Fibroblast of pulmonary artery (primary cell): ENCODE measurements at regions not wholly inside any gene's neighbourhood (a gene's known extent, or its start where the extent isn't known, plus 50 kb on each side); places are given as distances from the start of the nearest gene placed in this dataset.
A peak's percentile ranks its signal among the peaks of the same experiment; 100 is the strongest.

Experiments used
- DNase-seq: peaks from one replicate; pipeline ENCODE4 v3.0.0-alpha.2; 2010; ENCODE audit warnings: low read depth
- H3K4me3 ChIP-seq: replicated peaks from 2 replicates; pipeline ENCODE4 v1.5.1; 2011; ENCODE audit warnings: low read depth, mild to moderate bottlenecking, control low read depth, low read length, moderate library complexity
- TF ChIP-seq, protein P1 (sequence below): IDR thresholded peaks from 2 replicates; pipeline ENCODE4 v1.5.1; 2011; ENCODE audit warnings: mild to moderate bottlenecking, control low read depth, low read length, inconsistent platforms; ENCODE audit errors: missing control alignments

DNA sequence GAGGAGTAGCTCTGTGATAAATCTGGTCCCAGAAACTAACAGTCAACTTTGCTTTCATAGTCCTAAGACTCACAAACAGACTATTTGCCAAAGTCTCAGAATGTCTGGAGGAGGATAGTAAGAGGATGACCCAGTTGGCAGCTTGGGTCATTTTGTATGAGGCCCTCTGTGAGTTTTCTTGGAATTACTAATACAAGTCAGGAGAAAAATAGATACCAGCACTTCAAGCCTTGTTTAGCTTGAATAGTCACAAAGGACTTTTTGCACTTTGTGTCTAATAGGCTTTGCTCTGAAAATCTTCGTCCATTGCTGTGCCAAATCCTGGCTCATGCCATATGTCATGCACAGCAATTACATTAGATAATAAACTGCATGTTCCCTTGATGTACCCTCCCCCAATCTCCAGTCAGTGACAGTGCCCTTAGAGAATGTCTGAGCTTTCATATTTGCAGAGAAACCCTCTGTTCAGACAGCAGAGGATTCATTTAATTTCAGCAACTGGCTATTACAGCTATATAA lies 612.8 kb downstream of the CSNK1G3 start:
- H3K4me3 ChIP-seq: no peak overlapping the region
- peak; percentile 2 for DNase-seq
- TF ChIP-seq, protein P1, sequence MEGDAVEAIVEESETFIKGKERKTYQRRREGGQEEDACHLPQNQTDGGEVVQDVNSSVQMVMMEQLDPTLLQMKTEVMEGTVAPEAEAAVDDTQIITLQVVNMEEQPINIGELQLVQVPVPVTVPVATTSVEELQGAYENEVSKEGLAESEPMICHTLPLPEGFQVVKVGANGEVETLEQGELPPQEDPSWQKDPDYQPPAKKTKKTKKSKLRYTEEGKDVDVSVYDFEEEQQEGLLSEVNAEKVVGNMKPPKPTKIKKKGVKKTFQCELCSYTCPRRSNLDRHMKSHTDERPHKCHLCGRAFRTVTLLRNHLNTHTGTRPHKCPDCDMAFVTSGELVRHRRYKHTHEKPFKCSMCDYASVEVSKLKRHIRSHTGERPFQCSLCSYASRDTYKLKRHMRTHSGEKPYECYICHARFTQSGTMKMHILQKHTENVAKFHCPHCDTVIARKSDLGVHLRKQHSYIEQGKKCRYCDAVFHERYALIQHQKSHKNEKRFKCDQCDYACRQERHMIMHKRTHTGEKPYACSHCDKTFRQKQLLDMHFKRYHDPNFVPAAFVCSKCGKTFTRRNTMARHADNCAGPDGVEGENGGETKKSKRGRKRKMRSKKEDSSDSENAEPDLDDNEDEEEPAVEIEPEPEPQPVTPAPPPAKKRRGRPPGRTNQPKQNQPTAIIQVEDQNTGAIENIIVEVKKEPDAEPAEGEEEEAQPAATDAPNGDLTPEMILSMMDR: no peak

DNA sequence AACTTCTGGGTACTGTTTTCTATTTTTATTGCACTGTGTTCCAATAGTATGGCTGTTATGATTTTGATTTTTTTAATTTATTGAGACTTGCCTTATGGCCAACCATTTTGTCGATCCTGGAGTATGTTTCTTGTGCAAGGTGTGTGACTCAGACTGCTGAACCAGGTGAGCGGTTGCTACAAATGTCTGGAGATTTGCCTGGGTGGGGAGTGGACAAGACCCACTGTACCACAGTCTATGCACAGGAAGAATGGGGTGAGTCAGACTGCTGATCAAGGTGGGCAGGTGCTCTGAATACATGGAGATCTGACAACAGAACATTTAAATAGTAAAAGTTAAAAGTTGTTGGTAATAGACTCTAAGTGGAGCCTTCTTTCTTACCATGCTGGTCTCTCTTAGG lies 609.2 kb downstream of the CSNK1G3 start:
- TF ChIP-seq, protein P1: no peak
- H3K4me3 ChIP-seq: no peak overlapping the region
- no peak for DNase-seq

DNA sequence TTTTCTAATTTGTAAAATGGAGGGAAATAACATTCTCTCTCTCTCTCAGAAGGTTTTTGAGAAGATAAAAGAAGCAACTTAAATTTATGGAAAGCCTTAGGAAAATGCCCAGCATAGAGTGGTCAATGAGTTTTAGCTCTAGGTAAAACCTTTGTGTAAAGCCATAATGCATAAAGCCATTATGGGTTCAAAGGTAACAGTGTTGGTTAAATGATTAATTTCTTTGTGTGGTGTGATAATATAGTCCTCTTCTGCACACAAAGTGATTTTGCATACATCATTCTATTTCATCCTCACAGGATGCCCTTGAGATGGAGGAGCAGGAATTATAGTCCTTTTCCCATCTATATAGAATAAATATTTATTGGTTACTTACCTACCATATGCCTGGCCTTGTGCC lies 602.9 kb downstream of the CSNK1G3 start:
- TF ChIP-seq, protein P1: no peak
- H3K4me3 ChIP-seq: no peak overlapping the region
- no peak for DNase-seq

DNA sequence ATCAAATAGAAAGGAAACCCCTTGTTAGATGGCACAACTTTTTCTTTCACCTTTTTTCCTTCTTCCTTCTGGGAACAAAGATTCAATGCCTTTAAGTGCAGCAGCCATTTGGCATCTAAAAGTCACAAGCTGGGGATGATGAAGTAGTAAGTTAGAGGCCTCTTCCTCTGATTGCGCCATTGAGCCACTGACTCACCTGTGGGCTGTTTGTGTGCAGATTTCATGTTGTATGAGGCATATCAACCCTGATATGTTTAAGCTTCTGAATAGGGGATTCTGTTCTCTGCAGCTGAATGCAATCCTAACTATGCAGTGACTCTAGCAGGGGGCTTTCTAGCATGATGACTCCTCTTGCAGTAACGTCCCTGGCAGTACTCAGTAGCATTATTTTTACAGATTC lies 599.9 kb downstream of the CSNK1G3 start:
- DNase-seq: peak; percentile 3
- H3K4me3 ChIP-seq: no peak overlapping the region
- TF ChIP-seq, protein P1: no peak

DNA sequence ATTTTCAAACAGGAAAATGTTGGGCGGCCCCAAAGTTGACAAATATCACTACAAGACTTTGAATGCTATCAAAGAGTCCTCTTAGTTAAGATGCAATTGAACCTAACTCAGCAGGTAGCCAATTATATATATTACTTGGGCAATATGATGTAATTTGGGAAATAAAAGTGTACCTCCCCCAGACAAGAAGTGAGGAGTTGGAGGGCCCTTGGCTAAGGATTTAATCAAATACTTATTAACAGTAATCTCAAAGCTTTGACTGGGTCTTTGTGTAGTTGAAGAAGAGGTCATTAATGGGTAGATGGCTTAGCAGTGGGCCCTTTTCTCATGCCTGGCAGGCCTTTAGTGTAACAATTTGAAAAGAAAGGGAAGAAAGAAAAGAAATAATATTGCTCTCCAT lies 599.0 kb downstream of the CSNK1G3 start:
- TF ChIP-seq, protein P1: no peak
- H3K4me3 ChIP-seq: no peak overlapping the region
- no peak for DNase-seq

DNA sequence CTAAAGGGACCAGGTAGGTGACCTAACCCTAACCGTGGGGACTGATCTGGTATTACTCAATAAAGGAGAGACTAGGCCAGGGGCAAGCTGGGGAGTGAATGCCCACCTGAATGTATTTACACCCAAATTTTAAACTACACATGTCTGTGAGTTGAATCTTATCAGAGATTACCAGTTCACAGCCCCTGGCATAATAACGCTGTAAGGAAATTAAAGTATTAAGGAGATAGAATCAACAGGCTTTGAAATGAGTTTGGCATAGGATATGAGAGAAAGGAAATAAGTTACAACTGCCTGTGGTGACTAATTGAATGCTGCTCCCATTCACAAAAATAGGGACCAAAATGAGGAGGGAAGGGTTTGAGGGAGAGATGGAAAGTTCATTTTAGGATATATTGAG lies 593.3 kb downstream of the CSNK1G3 start:
- DNase-seq: no peak
- TF ChIP-seq, protein P1: no peak
- H3K4me3 ChIP-seq: no peak overlapping the region

DNA sequence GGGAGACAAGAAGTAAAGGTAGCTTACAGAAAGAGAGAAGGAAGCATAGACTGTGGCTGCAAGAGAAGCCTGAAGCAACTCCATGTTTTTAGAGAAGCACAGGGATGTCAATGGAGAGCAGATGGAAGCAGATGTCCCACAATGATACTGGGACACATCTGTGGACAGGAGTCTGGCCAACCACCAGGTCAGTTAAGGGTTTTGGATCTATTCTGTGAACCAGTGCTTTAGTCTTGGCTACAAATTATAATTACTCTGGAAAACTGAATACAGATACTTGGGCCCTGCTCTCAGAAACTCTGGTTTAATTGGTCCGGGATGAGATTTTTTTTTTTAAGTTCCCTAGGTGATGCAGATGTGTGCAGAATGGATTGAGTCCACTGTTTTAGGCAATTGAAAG lies 592.8 kb downstream of the CSNK1G3 start:
- DNase-seq: no peak
- TF ChIP-seq, protein P1: no peak
- no peak overlapping the region for H3K4me3 ChIP-seq
